HG03135 (cell line): ENCODE measurements at regions not wholly inside any gene's neighbourhood (a gene's known extent, or its start where the extent isn't known, plus 50 kb on each side); places are given as distances from the start of the nearest gene placed in this dataset.
A peak's percentile ranks its signal among the peaks of the same experiment; 100 is the strongest.

Experiments
- ATAC-seq: cut with Tn5 transposase; IDR thresholded peaks from one replicate; pipeline ENCODE4 v1.9.1; 2021; ENCODE audit warnings: mild to moderate bottlenecking, moderate library complexity; ENCODE audit not compliant: unreplicated experiment

GRCh38 chr7:124354201-124354600 lies 321.3 kb upstream of the TMEM229A start:
- ATAC-seq, result no peak

- no peak for ATAC-seq
Observed at GRCh38 chr7:124351950-124352349, 319.1 kb upstream of the TMEM229A start.

GRCh38 chr7:124349443-124349842 lies 316.6 kb upstream of the TMEM229A start:
- ATAC-seq, result no peak

DNA sequence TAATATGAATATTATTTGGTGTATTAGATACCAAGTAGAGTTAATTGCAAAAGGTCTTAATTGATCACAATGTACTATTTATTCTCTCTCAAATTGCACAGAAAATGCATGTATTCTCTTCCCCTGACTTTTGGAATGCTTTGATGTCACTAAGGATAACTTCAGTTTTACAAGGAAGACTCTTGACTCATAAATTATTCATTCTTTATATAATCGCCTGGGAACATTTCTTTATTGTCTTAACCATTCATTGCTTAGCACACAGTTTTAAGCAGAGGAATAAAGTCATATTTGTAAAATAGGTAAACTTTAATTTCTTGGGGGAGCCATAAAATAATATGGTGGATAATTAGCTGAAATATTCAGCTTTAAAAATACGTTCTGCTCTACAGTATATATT lies 306.0 kb upstream of the TMEM229A start:
- ATAC-seq, result no peak

DNA sequence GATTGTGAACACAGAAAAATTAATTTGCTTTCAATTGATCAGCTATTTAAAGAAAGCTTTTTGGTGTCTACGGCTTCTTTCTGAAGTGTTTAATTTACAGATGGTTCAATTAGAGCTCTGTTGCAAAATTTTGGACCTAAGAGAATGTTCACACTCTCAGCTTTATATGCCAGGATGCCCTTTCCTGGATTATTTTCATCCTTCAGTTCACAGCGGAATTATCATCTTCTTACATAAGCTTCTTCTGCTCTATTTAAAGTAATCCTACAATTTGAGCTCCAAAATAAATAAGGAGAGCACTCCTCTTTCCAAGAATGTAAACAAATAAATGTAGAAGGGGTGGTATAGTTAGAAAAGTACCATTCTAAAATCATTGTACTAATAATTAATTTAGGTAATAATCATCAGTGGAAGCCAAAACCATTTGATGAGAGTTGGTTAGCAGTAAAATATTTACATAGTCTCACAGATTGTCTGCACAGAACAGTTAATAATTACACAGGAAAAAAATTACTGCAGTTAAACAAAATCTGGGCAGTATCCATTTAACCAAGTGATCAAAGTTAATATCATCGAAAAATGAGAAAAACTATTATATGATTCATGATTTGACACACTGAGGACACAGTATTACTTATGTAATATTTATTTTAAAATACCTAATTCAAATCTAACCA lies 298.0 kb upstream of the TMEM229A start:
- no peak for ATAC-seq

DNA sequence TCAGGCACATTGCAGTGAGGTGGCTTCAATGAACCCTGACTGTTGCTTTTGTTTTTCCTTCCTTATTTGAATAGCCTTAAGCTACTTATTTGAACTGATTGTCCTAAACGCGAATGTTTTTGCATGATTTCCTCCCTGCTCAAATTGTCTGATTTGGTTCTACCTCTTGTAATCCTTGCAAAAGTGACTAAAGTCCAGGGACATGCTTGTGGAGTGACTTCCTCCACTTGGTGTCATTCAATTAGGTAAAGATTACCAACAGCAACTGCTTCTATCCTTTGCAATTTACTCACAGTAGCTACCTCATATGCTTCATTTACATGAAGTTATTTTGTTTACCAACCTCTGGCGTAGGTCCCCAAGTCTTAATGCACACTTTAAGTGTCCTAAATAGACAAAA lies 295.9 kb upstream of the TMEM229A start:
- no peak for ATAC-seq

DNA sequence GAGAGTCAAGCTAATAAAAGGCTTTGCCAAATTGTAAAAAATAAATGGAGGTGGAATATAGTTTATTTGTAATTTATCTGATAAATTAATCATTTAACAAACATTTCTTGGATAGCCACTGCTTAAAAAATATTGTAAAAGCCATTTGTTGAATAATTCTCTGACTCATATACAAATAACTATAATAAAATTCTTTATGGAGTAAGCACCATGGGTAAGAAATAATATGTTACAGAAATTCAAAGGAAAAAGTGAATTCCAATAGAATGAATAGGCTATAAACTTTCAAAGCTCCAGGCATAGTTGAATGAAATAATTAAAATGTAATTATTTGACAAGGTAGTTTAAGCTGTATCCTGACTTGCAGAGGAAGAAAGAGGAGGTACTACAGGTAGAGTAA lies 291.4 kb upstream of the TMEM229A start:
- ATAC-seq, result no peak

GRCh38 chr7:124323597-124323996 lies 290.7 kb upstream of the TMEM229A start:
- ATAC-seq, result no peak

DNA sequence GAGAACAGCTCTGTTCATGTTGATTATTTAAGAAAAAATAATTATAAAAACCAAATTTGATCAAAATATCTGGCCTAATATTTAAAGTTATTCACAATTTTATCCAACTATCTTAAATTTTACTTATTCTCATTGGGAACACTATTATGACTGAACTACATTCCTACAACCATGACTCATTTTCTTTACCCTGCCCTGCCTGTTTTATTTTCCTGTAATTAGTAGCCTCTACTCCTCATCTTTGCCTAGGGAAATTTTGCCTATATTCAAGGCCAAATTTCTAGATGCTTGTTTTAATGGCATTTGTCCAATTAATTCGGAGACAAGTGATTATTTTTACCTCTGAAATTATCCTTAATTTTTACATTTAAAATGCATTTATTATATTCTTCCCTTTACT lies 289.7 kb upstream of the TMEM229A start:
- ATAC-seq, result no peak

- no peak for ATAC-seq
Observed at GRCh38 chr7:124318721-124319450, 286.0 kb upstream of the TMEM229A start.

DNA sequence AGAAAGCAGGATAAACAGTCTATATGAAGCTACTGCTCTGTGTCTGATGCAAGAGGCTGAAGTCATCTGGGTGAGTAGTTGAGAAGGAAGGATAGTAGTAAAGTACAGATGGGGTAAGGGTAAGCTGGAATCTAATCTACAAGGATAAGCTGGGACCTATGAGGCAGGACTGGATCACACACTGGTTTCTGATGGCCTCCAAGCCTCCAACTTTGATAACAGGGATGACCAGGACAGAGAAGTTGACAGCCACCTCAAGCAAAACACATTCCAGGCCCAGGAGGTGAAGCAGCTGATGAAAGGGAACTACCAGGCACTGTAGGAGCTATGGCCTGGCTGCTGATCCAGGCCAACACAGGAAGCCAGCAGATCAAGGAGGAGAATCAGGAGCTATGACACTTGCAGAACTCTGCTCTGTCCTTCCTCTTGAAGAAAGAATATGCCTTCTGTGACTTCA lies 278.1 kb upstream of the TMEM229A start:
- ATAC-seq, result no peak

GRCh38 chr7:124308384-124308783 lies 275.5 kb upstream of the TMEM229A start:
- ATAC-seq, result no peak

DNA sequence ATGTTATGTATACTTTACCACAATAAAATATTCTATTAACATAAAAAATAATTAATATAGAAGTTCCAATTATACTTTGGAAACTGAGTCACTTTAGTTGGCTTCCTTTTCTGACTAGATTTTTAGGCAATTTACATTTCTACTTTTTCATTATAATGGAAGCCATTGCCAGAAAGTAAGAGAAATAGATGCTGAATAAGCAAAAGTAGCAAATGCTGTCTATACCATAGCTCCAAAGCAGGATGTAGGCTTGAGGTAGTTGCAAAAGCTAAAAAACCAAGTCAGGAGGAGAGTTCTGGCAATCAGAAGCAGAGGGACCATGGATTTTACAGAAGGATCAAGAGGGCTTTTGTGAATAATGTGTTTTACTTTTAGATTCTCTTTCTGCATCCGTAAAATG lies 262.4 kb upstream of the TMEM229A start:
- ATAC-seq, result no peak

DNA sequence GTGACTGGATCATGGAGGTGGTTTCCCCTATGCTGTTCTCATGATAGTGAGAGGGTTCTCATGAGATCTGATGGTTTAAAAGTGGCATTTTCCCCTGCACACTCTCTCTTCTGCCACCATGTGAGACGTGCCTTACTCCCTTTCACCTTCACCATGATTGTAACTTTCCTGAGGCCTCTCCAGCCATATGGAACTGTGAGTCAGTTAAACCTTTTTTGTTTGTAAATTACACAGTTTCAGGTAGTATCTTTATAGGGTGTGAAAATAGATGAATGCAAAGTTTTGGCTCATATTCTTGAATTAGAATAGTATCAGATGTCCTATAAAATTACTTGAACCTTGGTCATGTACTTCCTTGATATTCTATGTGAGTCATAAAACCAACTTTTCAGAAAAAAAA lies 252.1 kb upstream of the TMEM229A start:
- no peak for ATAC-seq

DNA sequence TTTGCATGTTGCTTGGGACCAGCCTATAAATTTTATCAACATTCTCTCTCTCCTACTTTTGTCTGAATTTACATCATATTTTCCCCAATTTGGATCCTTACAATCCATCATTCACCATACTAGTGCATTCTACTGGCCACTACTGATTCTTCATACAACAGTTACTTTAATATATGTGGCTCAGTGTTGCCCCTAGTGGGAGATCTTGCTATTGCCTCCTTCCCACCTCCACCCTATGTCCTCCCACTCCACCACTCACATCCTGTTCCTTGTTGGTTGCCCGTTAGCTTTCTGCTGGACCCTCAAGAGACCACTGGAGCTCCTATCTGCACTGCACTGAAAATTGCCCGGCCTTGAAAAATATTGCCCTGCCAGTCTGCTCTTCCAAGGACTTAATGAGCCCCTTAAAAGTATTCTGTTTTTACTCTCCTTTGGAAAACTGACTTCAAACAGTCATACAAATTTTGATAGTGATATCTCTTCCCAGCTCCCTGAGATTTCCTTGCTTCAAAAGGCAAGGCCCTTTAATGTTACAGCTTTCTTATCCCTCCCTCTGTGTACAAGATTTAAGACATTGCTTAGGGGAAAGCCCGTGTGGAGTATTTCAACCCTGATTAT lies 243.2 kb upstream of the TMEM229A start:
- ATAC-seq, result peak; percentile 90

DNA sequence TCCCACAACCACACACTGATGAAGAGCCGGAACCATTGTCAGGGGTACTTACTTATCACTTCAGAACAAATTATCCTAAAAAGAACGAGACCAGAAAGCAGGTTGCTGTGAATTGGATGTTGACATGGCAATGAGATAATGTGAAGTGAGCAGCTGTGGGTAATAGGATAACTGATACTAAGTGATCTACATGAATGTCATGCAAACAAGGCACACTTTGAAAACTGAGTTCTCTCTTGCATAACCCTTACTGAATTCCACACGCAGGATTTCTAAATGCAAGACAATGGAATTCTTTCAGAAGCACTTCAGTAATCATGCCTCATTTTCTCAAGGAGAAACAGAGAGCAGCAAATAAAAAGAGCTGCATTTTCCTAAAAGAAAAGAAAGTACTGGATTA lies 242.5 kb upstream of the TMEM229A start:
- no peak for ATAC-seq

- no peak for ATAC-seq
Observed at GRCh38 chr7:124269774-124270173, 236.9 kb upstream of the TMEM229A start.

GRCh38 chr7:124267154-124267553 lies 234.3 kb upstream of the TMEM229A start:
- ATAC-seq, result no peak

DNA sequence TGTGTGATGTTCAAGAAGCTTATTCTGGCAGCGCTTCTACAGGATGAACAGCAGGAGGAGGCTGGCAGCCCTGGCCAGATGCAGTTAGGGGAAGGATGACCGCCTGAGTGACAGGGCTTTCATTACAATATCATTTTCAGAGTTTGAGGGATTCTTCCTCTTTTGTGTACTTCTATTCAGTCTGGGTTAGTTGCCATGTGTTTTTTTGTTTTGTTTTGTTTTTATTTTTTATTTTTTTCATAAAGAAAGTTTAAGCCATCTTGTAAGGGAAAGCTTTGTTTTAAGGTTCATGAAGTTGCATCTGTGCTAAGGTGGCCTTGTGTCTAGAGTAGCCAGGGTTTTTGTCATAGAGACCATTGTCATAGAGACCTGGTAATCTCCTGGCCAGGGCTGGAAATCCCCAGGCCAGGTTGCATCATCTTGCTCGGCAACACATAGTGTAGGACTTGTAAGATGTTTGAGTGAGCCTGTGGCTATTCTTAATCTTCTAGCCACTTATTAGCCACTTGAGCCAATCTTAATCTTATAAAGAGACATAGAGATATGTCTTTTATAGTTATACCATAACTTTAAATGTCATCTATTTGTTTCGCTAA lies 230.5 kb upstream of the TMEM229A start:
- ATAC-seq, result peak; percentile 91

DNA sequence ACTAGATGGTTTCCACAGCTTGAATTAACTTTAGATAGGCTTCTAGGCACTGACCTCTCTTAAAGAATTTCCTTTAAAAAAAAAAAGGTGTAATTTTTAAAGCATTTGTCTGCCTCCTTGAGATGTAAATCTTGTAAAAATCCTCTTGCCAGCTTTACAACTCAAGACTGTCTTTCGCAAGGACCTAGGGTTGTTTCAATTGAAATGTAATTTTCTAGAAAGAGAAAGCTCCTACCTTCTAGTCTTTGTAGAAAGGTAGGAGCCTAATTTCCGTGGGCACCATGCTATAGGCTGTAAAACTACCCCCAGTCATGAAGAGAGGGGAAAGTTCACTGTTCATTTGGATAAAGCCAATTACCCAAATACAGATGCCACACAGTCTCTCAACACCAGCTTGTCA lies 228.8 kb upstream of the TMEM229A start:
- no peak for ATAC-seq

GRCh38 chr7:124257638-124258308 lies 224.9 kb upstream of the TMEM229A start:
- ATAC-seq, result no peak
